Activated CD8-positive, alpha-beta T cell treated with anti-CD3 and anti-CD28 coated beads for 36 hours (primary cell): ENCODE measurements at regions not wholly inside any gene's neighbourhood (a gene's known extent, or its start where the extent isn't known, plus 50 kb on each side); places are given as distances from the start of the nearest gene placed in this dataset.

Experiments
- ATAC-seq: fragments of 200-7000 bp; cut with Tn5 transposase; one replicate; pipeline ENCODE4 v1.10.0; 2021; ENCODE audit warnings: mild to moderate bottlenecking, moderate library complexity
- CTCF ChIA-PET: fragments of 350-600 bp; sonication (Branson Sonifier 250); formaldehyde crosslinking; loops from one replicate; lab custom pipeline; 2021; ENCODE audit warnings: antibody characterized with exemption; lab: Charles Lee
- POLR2A ChIA-PET: fragments of 350-600 bp; sonication (Branson Sonifier 250); formaldehyde crosslinking; loops from one replicate; lab custom pipeline; 2021; ENCODE audit warnings: antibody characterized with exemption; lab: Charles Lee
- DNase-seq: peaks from one replicate; pipeline ENCODE4 v3.0.0-alpha.2; 2020
- H3K27ac Mint-ChIP-seq: one replicate; pipeline ENCODE4 v1.8.0; 2021; ENCODE audit warnings: mild to moderate bottlenecking, mixed read lengths
- H3K27me3 Mint-ChIP-seq: one replicate; pipeline ENCODE4 v1.8.0; 2021; ENCODE audit warnings: mixed read lengths
- H3K36me3 Mint-ChIP-seq: one replicate; pipeline ENCODE4 v1.8.0; 2021; ENCODE audit warnings: low read depth, mixed read lengths
- H3K4me1 Mint-ChIP-seq: one replicate; pipeline ENCODE4 v1.8.0; 2021; ENCODE audit warnings: low read depth, mixed read lengths
- H3K4me3 Mint-ChIP-seq: one replicate; pipeline ENCODE4 v1.8.0; 2021; ENCODE audit warnings: mild to moderate bottlenecking, moderate library complexity, mixed read lengths
- H3K9me3 Mint-ChIP-seq: one replicate; pipeline ENCODE4 v1.8.0; 2021; ENCODE audit warnings: mixed read lengths
- CTCF ChIP-seq: fragments of 200-600 bp; IDR thresholded peaks from one replicate; pipeline ENCODE4 v1.8.0; 2022; ENCODE audit warnings: antibody characterized with exemption, mild to moderate bottlenecking
- intact Hi-C: fragments of 100-400 bp; cut with micrococcal nuclease; formaldehyde crosslinking; loops from one replicate; pipeline ENCODE4 v1.10.0; 2022

- ATAC-seq (no peak), DNase-seq (no peak)
- POLR2A ChIA-PET, result no interaction called here
- H3K4me3 Mint-ChIP-seq, result no peak overlapping the region
- H3K27me3 Mint-ChIP-seq, result no peaks in the 10 kb centered on the region
- no peaks in the 10 kb centered on the region for H3K4me1 Mint-ChIP-seq
- H3K36me3 Mint-ChIP-seq, result no peaks in the 10 kb centered on the region
- TF ChIP-seq CTCF, result no peak
- CTCF ChIA-PET, result no interaction called here
- peaks cover 6% of the 10 kb centered on the region for H3K9me3 Mint-ChIP-seq
- intact Hi-C loops, result no loop called here
- no peak overlapping the region for H3K27ac Mint-ChIP-seq
Observed at GRCh38 chr13:44078806-44079376, 199.2 kb downstream of the LACC1 start.

GRCh38 chr13:44079413-44080205 is 199.9 kb downstream of the LACC1 start:
- CTCF ChIA-PET, result no interaction called here
- TF ChIP-seq CTCF, result no peak
- POLR2A ChIA-PET, result no interaction called here
- intact Hi-C loops, result no loop called here
- Mint-ChIP-seq H3K27ac (no peak overlapping the region), H3K4me3 (no peak overlapping the region), H3K9me3 (peaks cover 6% of the 10 kb centered on the region), H3K4me1 (no peaks in the 10 kb centered on the region), H3K27me3 (no peaks in the 10 kb centered on the region), H3K36me3 (no peaks in the 10 kb centered on the region)
- ATAC-seq, result no peak
- no peak for DNase-seq

GRCh38 chr13:44084146-44084545 is 204.4 kb downstream of the LACC1 start:
- ChIA-PET POLR2A (no interaction called here), CTCF (no interaction called here)
- intact Hi-C loops, result no loop called here
- Mint-ChIP-seq H3K9me3 (peaks cover 6% of the 10 kb centered on the region), H3K4me1 (peaks cover 15% of the 10 kb centered on the region), H3K4me3 (no peak overlapping the region), H3K27ac (no peak overlapping the region), H3K27me3 (peaks cover 2% of the 10 kb centered on the region), H3K36me3 (no peaks in the 10 kb centered on the region)
- DNase-seq (no peak), ATAC-seq (no peak)
- no peak for TF ChIP-seq CTCF

- no peak overlapping the region for H3K4me3 Mint-ChIP-seq
- DNase-seq, result no peak
- H3K27me3 Mint-ChIP-seq, result peaks cover 2% of the 10 kb centered on the region
- TF ChIP-seq CTCF, result no peak
- intact Hi-C loops, result no loop called here
- no peak for ATAC-seq
- no peak overlapping the region for H3K27ac Mint-ChIP-seq
- H3K9me3 Mint-ChIP-seq, result peaks cover 6% of the 10 kb centered on the region
- ChIA-PET POLR2A (no interaction called here), CTCF (interaction anchor here (1.0 kb wide), 1 partner anchor 10 kb away, joined by 4 read pairs; no protein-coding TSS in a partner anchor)
- no peaks in the 10 kb centered on the region for H3K36me3 Mint-ChIP-seq
- peaks cover 24% of the 10 kb centered on the region for H3K4me1 Mint-ChIP-seq
Observed at GRCh38 chr13:44086389-44086788, 206.7 kb downstream of the LACC1 start.

GRCh38 chr13:44088411-44088810 is 208.7 kb downstream of the LACC1 start:
- no peak for TF ChIP-seq CTCF
- CTCF ChIA-PET, result interaction anchor here (0.7 to 0.8 kb wide), 2 partner anchors 180 to 395 kb away, joined by 3 read pairs; no protein-coding TSS in a partner anchor
- Mint-ChIP-seq H3K27me3 (peaks cover 2% of the 10 kb centered on the region), H3K27ac (peak overlapping the region; percentile 83), H3K36me3 (no peaks in the 10 kb centered on the region), H3K4me1 (peaks cover 28% of the 10 kb centered on the region), H3K9me3 (no peaks in the 10 kb centered on the region), H3K4me3 (no peak overlapping the region)
- ATAC-seq (no peak), DNase-seq (no peak)
- intact Hi-C loops, result no loop called here
- POLR2A ChIA-PET, result no interaction called here
